GM23338 (cell line): ENCODE measurements at regions not wholly inside any gene's neighbourhood (a gene's known extent, or its start where the extent isn't known, plus 50 kb on each side); places are given as distances from the start of the nearest gene placed in this dataset.

Experiments
- ATAC-seq: fragments of 200-7000 bp; cut with Tn5 transposase; 3 replicates; pipeline ENCODE4 v1.9.1; 2020
- DNase-seq: peaks from one replicate; pipeline ENCODE4 v3.0.0-alpha.2; 2015; ENCODE audit warnings: low spot score
- H2AFZ ChIP-seq: fragments of 200-600 bp; sonication (generic); 2 replicates; pipeline ENCODE4 v1.8.0; 2016; ENCODE audit warnings: antibody characterized with exemption, mild to moderate bottlenecking, moderate library complexity
- H3F3A ChIP-seq: fragments of 200-600 bp; sonication (generic); replicated peaks from 2 replicates; pipeline ENCODE4 v1.8.0; 2017; ENCODE audit warnings: antibody characterized with exemption, mixed run types, low read depth
- H3K27ac ChIP-seq: fragments of 200-600 bp; sonication (generic); 2 replicates; pipeline ENCODE4 v1.6.1; 2016; ENCODE audit warnings: low read depth
- H3K27me3 ChIP-seq: fragments of 200-600 bp; sonication (generic); 2 replicates; pipeline ENCODE4 v1.8.0; 2016; ENCODE audit warnings: mild to moderate bottlenecking, mixed run types, moderate library complexity; ENCODE audit not compliant: insufficient read depth
- H3K36me3 ChIP-seq: fragments of 200-600 bp; sonication (generic); 2 replicates; pipeline ENCODE4 v1.8.0; 2016; ENCODE audit warnings: mild to moderate bottlenecking; ENCODE audit not compliant: insufficient read depth
- H3K4me1 ChIP-seq: fragments of 200-600 bp; sonication (generic); 2 replicates; pipeline ENCODE4 v1.8.0; 2016; ENCODE audit warnings: mild to moderate bottlenecking, moderate library complexity; ENCODE audit not compliant: insufficient read depth
- H3K4me2 ChIP-seq: fragments of 200-600 bp; sonication (generic); 2 replicates; pipeline ENCODE4 v1.7.1; 2017; ENCODE audit warnings: mixed run types
- H3K4me3 ChIP-seq: fragments of 200-600 bp; sonication (generic); 2 replicates; pipeline ENCODE4 v1.6.1; 2016; ENCODE audit warnings: mixed run types
- H3K79me2 ChIP-seq: fragments of 200-600 bp; sonication (generic); replicated peaks from 2 replicates; pipeline ENCODE4 v1.8.0; 2017; ENCODE audit warnings: mild to moderate bottlenecking; ENCODE audit not compliant: insufficient read depth
- H3K9me2 ChIP-seq: fragments of 200-600 bp; sonication (generic); 2 replicates; pipeline ENCODE4 v1.8.0; 2017; ENCODE audit not compliant: insufficient read depth
- H4K20me1 ChIP-seq: fragments of 200-600 bp; sonication (generic); replicated peaks from 2 replicates; pipeline ENCODE4 v1.8.0; 2017; ENCODE audit warnings: mild to moderate bottlenecking; ENCODE audit not compliant: insufficient read depth
- H3K27ac Mint-ChIP-seq: 2 replicates; pipeline ENCODE4 v1.8.0; 2020; ENCODE audit warnings: inconsistent platforms, mild to moderate bottlenecking, moderate library complexity, mixed read lengths
- H3K27me3 Mint-ChIP-seq: 3 replicates; pipeline ENCODE4 v1.8.0; 2022; ENCODE audit warnings: low read depth, mild to moderate bottlenecking, moderate library complexity, mixed read lengths, inconsistent platforms; ENCODE audit not compliant: insufficient read depth, poor library complexity
- H3K36me3 Mint-ChIP-seq: 3 replicates; pipeline ENCODE4 v1.8.0; 2021; ENCODE audit warnings: low read depth, mild to moderate bottlenecking, inconsistent platforms, moderate library complexity, mixed read lengths
- H3K4me1 Mint-ChIP-seq: 3 replicates; pipeline ENCODE4 v1.8.0; 2020; ENCODE audit warnings: mild to moderate bottlenecking, inconsistent platforms, mixed read lengths
- H3K4me3 Mint-ChIP-seq: 3 replicates; pipeline ENCODE4 v1.8.0; 2021; ENCODE audit warnings: moderate library complexity, mild to moderate bottlenecking, inconsistent platforms, mixed read lengths
- H3K9me3 Mint-ChIP-seq: 3 replicates; pipeline ENCODE4 v1.8.0; 2020; ENCODE audit warnings: moderate library complexity, mild to moderate bottlenecking, inconsistent platforms, mixed read lengths
- CREB1 ChIP-seq: fragments of 250-450 bp; sonication (Bioruptor Pico); IDR thresholded peaks from 2 replicates; pipeline ENCODE4 v1.5.0; 2020; ENCODE audit warnings: low read depth, mild to moderate bottlenecking, moderate library complexity
- CTCF ChIP-seq, 2 experiments: fragments of 200-600 bp in 1 of 2; sonication (generic) in 1 of 2; conservative IDR thresholded peaks; 2 replicates each; pipeline versions ENCODE4 v1.5.1 to v1.6.1; 2016 to 2017; ENCODE audit warnings: antibody characterized with exemption in 2 of 2, low read depth in 2 of 2, mild to moderate bottlenecking in 2 of 2, moderate library complexity in 1 of 2
- ETS1 ChIP-seq: IDR thresholded peaks from 2 replicates; pipeline ENCODE4 v1.6.1; 2016; ENCODE audit warnings: antibody characterized with exemption
- EZH2 ChIP-seq: fragments of 200-600 bp; sonication (generic); IDR thresholded peaks from one replicate; pipeline ENCODE4 v1.8.0; 2017; ENCODE audit warnings: antibody characterized with exemption, mild to moderate bottlenecking, low read depth; ENCODE audit not compliant: unreplicated experiment
- EZH2phosphoT487 ChIP-seq: fragments of 200-600 bp; sonication (generic); IDR thresholded peaks from one replicate; pipeline ENCODE4 v1.8.1; 2018; ENCODE audit warnings: antibody characterized with exemption; ENCODE audit not compliant: unreplicated experiment
- JUNB ChIP-seq: IDR thresholded peaks from one replicate; pipeline ENCODE4 v1.6.1; 2016; ENCODE audit warnings: antibody characterized with exemption; ENCODE audit not compliant: unreplicated experiment
- NANOG ChIP-seq: IDR thresholded peaks from 2 replicates; pipeline ENCODE4 v1.6.1; 2016; ENCODE audit warnings: antibody characterized with exemption, borderline replicate concordance
- POLR2AphosphoS5 ChIP-seq: IDR thresholded peaks from 2 replicates; pipeline ENCODE4 v1.6.1; 2016; ENCODE audit warnings: antibody characterized with exemption, low read depth
- STAT1 ChIP-seq: IDR thresholded peaks from one replicate; pipeline ENCODE4 v1.6.1; 2016; ENCODE audit warnings: antibody characterized with exemption; ENCODE audit not compliant: unreplicated experiment
- ZNF114 ChIP-seq: fragments of 250-450 bp; sonication (Bioruptor Pico); IDR thresholded peaks from 2 replicates; pipeline ENCODE4 v1.5.0; 2020; ENCODE audit warnings: mild to moderate bottlenecking, moderate library complexity
- ZNF331 ChIP-seq: fragments of 250-450 bp; sonication (Bioruptor Pico); IDR thresholded peaks from 2 replicates; pipeline ENCODE4 v1.5.0; 2020; ENCODE audit warnings: low read depth, mild to moderate bottlenecking, moderate library complexity
- TF ChIP-seq, protein P1 (sequence below): IDR thresholded peaks from one replicate; pipeline ENCODE4 v1.6.1; 2018; ENCODE audit warnings: antibody characterized with exemption; ENCODE audit not compliant: unreplicated experiment

- H3K27me3 Mint-ChIP-seq: no peaks in the 10 kb centered on the region
- Histone ChIP-seq H2AFZ (no peak overlapping the region), H3K36me3 (no peaks in the 10 kb centered on the region), H3K27ac (no peak overlapping the region), H3K9me2 (peaks cover 9% of the 10 kb centered on the region), H3K4me1 (peaks cover 9% of the 10 kb centered on the region; the same call in 1 of the 2 replicates), H3K4me2 (no peak overlapping the region), H3K27me3 (no peaks in the 10 kb centered on the region), H3F3A (no peaks in the 10 kb centered on the region), H4K20me1 (no peaks in the 10 kb centered on the region), H3K79me2 (no peaks in the 10 kb centered on the region), H3K4me3 (no peak overlapping the region)
- H3K4me3 Mint-ChIP-seq: no peak overlapping the region
- no peaks in the 10 kb centered on the region for H3K36me3 Mint-ChIP-seq
- peak; percentile 14 for DNase-seq
- peak; percentile 78 for ATAC-seq
- TF ChIP-seq CTCF (conservative IDR thresholded peaks at IDR 0.05; ENCODE audit: low read depth in 2 of 2): peak in 1 of 2 experiments; percentile 33; a peak in 2 of 4 replicates
- no peak for TF ChIP-seq ZNF114 (CRISPR knock-in tag)
- TF ChIP-seq NANOG: no peak
- H3K9me3 Mint-ChIP-seq: no peaks in the 10 kb centered on the region
- peaks cover 17% of the 10 kb centered on the region for H3K4me1 Mint-ChIP-seq
- H3K27ac Mint-ChIP-seq: no peak overlapping the region
Observed at GRCh38 chr2:59458800-59459199, 1094.7 kb downstream of the BCL11A start.

DNA sequence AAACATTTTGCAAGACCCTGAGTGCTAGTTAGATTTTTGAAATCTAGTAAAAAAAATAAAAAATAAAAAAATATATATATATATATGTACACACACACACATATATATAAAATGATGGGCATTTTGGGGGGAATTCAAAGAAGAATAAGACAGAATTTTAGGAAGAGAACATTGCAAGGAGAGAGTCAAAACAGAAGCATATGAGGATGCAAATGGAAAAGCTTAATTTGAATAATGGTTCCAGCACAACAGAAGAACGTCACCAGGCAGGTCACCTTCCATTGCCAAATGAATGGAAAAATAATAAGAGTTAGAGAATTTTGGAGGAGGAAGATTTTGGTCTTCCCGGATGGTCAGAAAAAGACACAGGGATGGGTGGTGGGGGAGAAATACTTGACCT, 1097.2 kb downstream of the BCL11A start:
- Mint-ChIP-seq H3K4me1 (peaks cover 5% of the 10 kb centered on the region), H3K9me3 (no peaks in the 10 kb centered on the region; the same call in 2 of the 3 replicates), H3K27me3 (no peaks in the 10 kb centered on the region), H3K27ac (no peak overlapping the region), H3K4me3 (no peak overlapping the region), H3K36me3 (no peaks in the 10 kb centered on the region)
- Histone ChIP-seq H2AFZ (no peak overlapping the region), H3K4me2 (no peak overlapping the region), H3K79me2 (no peaks in the 10 kb centered on the region), H3K9me2 (peaks cover 9% of the 10 kb centered on the region), H3K4me1 (no peaks in the 10 kb centered on the region), H4K20me1 (no peaks in the 10 kb centered on the region), H3K4me3 (no peak overlapping the region), H3K36me3 (no peaks in the 10 kb centered on the region), H3K27ac (no peak overlapping the region), H3F3A (no peaks in the 10 kb centered on the region), H3K27me3 (no peaks in the 10 kb centered on the region)
- no peak for DNase-seq
- ATAC-seq: no peak
- TF ChIP-seq POLR2AphosphoS5: no peak
- TF ChIP-seq EZH2: no peak
- no peak for TF ChIP-seq ETS1
- no peak for TF ChIP-seq CREB1
- TF ChIP-seq, protein P1, sequence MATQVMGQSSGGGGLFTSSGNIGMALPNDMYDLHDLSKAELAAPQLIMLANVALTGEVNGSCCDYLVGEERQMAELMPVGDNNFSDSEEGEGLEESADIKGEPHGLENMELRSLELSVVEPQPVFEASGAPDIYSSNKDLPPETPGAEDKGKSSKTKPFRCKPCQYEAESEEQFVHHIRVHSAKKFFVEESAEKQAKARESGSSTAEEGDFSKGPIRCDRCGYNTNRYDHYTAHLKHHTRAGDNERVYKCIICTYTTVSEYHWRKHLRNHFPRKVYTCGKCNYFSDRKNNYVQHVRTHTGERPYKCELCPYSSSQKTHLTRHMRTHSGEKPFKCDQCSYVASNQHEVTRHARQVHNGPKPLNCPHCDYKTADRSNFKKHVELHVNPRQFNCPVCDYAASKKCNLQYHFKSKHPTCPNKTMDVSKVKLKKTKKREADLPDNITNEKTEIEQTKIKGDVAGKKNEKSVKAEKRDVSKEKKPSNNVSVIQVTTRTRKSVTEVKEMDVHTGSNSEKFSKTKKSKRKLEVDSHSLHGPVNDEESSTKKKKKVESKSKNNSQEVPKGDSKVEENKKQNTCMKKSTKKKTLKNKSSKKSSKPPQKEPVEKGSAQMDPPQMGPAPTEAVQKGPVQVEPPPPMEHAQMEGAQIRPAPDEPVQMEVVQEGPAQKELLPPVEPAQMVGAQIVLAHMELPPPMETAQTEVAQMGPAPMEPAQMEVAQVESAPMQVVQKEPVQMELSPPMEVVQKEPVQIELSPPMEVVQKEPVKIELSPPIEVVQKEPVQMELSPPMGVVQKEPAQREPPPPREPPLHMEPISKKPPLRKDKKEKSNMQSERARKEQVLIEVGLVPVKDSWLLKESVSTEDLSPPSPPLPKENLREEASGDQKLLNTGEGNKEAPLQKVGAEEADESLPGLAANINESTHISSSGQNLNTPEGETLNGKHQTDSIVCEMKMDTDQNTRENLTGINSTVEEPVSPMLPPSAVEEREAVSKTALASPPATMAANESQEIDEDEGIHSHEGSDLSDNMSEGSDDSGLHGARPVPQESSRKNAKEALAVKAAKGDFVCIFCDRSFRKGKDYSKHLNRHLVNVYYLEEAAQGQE: no peak
- TF ChIP-seq EZH2phosphoT487: no peak
- no peak for TF ChIP-seq NANOG
- no peak for TF ChIP-seq CTCF (conservative IDR thresholded peaks at IDR 0.05; ENCODE audit: low read depth in 2 of 2)
- TF ChIP-seq JUNB: no peak
- TF ChIP-seq STAT1: no peak
- TF ChIP-seq ZNF114 (CRISPR knock-in tag): no peak
- TF ChIP-seq ZNF331 (CRISPR knock-in tag): no peak
